ENCODE measurements at regions not wholly inside any gene's neighbourhood (a gene's known extent, or its start where the extent isn't known, plus 50 kb on each side); places are given as distances from the start of the nearest gene placed in this dataset.

DNA sequence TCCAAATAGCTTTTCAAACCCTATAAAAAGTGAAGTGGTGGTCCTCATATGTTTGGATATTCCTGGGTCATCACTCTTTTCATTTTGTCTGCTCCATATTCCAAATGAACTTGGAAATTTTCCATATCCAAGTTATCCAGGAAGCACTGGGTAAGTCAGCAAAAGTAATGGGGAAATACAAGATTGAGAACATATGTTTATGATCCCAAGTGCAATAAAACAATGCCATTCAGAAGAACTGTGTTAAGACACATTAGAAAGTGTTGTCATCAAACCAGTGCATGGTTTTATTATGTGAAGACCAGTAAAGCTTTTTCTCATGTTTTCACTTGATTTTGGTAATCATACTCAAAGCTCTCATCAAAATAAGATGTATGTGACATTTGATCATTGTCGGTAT lies 363.4 kb downstream of the RPRM start:
- Mint-ChIP-seq H3K27me3 (ENCODE audit: unreplicated experiment) (no peaks in the 10 kb centered on the region), H3K27ac (ENCODE audit: unreplicated experiment) (no peak overlapping the region), H3K4me3 (ENCODE audit: unreplicated experiment) (no peak overlapping the region), H3K36me3 (ENCODE audit: low read depth, unreplicated experiment) (no peaks in the 10 kb centered on the region), H3K4me1 (ENCODE audit: unreplicated experiment) (no peaks in the 10 kb centered on the region), H3K9me3 (ENCODE audit: unreplicated experiment) (no peaks in the 10 kb centered on the region)
- TF ChIP-seq, protein P1, sequence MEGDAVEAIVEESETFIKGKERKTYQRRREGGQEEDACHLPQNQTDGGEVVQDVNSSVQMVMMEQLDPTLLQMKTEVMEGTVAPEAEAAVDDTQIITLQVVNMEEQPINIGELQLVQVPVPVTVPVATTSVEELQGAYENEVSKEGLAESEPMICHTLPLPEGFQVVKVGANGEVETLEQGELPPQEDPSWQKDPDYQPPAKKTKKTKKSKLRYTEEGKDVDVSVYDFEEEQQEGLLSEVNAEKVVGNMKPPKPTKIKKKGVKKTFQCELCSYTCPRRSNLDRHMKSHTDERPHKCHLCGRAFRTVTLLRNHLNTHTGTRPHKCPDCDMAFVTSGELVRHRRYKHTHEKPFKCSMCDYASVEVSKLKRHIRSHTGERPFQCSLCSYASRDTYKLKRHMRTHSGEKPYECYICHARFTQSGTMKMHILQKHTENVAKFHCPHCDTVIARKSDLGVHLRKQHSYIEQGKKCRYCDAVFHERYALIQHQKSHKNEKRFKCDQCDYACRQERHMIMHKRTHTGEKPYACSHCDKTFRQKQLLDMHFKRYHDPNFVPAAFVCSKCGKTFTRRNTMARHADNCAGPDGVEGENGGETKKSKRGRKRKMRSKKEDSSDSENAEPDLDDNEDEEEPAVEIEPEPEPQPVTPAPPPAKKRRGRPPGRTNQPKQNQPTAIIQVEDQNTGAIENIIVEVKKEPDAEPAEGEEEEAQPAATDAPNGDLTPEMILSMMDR (IDR thresholded peaks at IDR 0.05; ENCODE audit: unreplicated experiment), result no peak
- no peak for DNase-seq (ENCODE audit: low spot score)

DNA sequence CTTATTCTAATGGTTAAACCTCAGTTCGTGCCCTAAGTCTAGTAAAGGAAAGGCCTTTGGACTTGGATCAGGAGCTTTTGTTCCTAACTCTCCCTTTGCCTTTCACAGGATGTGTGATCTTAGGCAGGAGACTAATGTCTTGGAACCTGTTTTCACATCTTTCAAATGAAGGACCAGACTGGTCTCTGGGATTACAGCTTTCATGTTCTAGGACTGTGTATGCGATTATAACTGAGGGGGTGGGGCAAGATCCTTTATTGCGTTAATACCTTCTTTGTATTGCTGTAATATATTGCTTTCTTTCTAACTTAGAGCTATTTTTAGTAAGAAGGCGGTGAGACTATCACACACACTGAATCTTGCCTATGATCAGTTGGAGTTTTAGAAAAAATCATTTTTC lies 368.1 kb downstream of the RPRM start:
- Mint-ChIP-seq H3K27me3 (ENCODE audit: unreplicated experiment) (no peaks in the 10 kb centered on the region), H3K4me1 (ENCODE audit: unreplicated experiment) (peaks cover under 1% of the 10 kb centered on the region), H3K9me3 (ENCODE audit: unreplicated experiment) (no peaks in the 10 kb centered on the region), H3K27ac (ENCODE audit: unreplicated experiment) (no peak overlapping the region), H3K4me3 (ENCODE audit: unreplicated experiment) (no peak overlapping the region), H3K36me3 (ENCODE audit: low read depth, unreplicated experiment) (no peaks in the 10 kb centered on the region)
- no peak for DNase-seq (ENCODE audit: low spot score)
- TF ChIP-seq, protein P1 (IDR thresholded peaks at IDR 0.05; ENCODE audit: unreplicated experiment), result no peak

DNA sequence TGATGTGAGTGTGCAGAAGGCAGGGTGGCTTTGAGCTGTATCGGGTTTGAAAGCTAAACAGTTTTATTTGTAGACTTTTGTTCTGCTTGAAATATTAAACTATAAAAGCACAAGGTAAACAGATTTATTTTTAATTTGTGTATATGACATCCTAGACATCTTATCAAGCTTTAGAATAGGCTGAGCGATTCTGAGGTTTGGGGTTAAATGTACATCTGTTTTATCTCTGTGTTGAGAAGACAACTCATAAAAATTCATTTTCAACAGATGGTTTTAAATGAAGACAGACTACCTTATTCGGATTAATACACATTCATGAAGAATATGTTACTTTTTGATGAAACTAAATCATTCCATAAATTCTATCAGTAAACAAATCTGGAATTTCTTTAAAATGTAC lies 368.8 kb downstream of the RPRM start:
- peaks cover 6% of the 10 kb centered on the region for H3K4me1 Mint-ChIP-seq (ENCODE audit: unreplicated experiment)

DNA sequence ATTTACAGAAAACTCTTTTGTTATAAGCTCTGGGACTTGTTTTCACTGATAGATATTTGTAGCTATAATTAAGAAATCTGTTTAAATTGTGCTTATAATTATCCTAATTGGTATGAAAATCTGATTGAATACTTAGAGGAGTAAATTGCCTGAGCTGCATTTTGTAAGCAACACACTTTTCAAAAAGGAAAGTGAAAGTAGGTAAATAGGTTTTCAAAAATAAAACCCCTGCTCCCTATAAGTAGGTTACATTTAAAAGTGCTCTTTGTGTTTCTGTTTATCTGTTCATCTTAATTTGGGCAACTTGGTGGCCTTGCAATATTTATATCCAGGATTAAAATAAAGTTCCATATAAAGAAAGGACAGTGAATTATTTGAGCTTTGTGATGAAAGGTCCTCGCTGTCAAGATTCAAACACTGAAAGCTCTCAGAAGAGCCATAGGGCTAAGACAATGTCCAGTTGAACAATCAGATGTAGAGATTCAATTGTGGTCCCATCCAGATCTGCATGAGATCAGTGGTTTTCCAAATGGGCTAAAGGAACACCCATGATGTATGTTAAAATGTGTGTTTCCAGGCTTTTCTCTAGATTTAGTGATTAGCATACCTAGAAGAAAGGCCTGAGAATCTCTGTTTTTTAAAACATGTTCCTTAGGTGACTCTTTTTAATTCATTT lies 371.6 kb downstream of the RPRM start:
- no peak for DNase-seq (ENCODE audit: low spot score)
- Mint-ChIP-seq H3K27me3 (ENCODE audit: unreplicated experiment) (no peaks in the 10 kb centered on the region), H3K27ac (ENCODE audit: unreplicated experiment) (no peak overlapping the region), H3K4me1 (ENCODE audit: unreplicated experiment) (peaks cover 6% of the 10 kb centered on the region), H3K36me3 (ENCODE audit: low read depth, unreplicated experiment) (no peaks in the 10 kb centered on the region), H3K9me3 (ENCODE audit: unreplicated experiment) (no peaks in the 10 kb centered on the region), H3K4me3 (ENCODE audit: unreplicated experiment) (no peak overlapping the region)
- TF ChIP-seq, protein P1 (IDR thresholded peaks at IDR 0.05; ENCODE audit: unreplicated experiment), result no peak

More for the DNA sequence above, 368.8 kb downstream of the RPRM start:
- Mint-ChIP-seq H3K27me3 (ENCODE audit: unreplicated experiment) (no peaks in the 10 kb centered on the region), H3K36me3 (ENCODE audit: low read depth, unreplicated experiment) (no peaks in the 10 kb centered on the region), H3K4me3 (ENCODE audit: unreplicated experiment) (no peak overlapping the region), H3K9me3 (ENCODE audit: unreplicated experiment) (no peaks in the 10 kb centered on the region), H3K27ac (ENCODE audit: unreplicated experiment) (no peak overlapping the region)
- TF ChIP-seq, protein P1 (IDR thresholded peaks at IDR 0.05; ENCODE audit: unreplicated experiment), result no peak
- no peak for DNase-seq (ENCODE audit: low spot score)

DNA sequence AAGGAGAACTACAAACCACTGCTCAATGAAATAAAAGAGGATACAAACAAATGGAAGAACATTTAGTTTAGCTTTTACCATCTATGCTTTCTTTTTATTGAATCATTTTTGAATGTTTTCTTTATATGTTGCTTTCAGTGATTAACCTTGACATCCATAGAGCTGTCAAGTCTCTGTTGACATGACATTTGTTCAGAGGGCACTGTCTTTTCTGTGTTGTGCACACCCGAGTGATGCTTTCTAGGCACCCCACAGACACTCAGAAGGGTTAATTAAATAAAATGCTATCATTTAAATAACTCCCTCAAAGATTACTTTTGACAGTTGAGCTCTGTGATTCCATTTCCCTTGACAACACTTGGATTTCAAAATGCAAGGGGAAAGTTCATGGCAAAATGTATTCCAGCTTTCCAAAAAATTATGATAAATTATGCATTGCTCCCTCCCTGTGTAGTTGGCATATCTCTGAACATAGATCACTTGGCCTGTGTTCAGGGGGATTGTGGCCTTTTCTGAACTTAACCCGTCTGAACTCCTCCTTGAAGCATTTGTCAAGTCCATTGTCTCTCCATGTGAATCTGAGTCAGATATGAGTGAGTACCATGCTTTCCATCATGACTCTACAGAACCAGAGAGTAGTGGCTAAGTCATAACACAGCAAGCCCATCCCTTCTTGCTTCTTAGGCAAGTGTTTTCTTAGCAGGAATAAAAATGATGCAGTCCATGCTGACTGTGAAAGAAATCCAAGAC lies 372.6 kb downstream of the RPRM start:
- no peak overlapping the region for H3K4me3 Mint-ChIP-seq (ENCODE audit: unreplicated experiment)
- DNase-seq (ENCODE audit: low spot score), result no peak
- H3K36me3 Mint-ChIP-seq (ENCODE audit: low read depth, unreplicated experiment), result no peaks in the 10 kb centered on the region

More for the DNA sequence above, 372.6 kb downstream of the RPRM start:
- Mint-ChIP-seq H3K27ac (ENCODE audit: unreplicated experiment) (no peak overlapping the region), H3K4me1 (ENCODE audit: unreplicated experiment) (peaks cover 6% of the 10 kb centered on the region), H3K27me3 (ENCODE audit: unreplicated experiment) (no peaks in the 10 kb centered on the region), H3K9me3 (ENCODE audit: unreplicated experiment) (no peaks in the 10 kb centered on the region)
- TF ChIP-seq, protein P1 (IDR thresholded peaks at IDR 0.05; ENCODE audit: unreplicated experiment), result no peak
